GM12864 (cell line): ENCODE measurements at regions not wholly inside any gene's neighbourhood (a gene's known extent, or its start where the extent isn't known, plus 50 kb on each side); places are given as distances from the start of the nearest gene placed in this dataset.

Experiments
- DNase-seq: peaks from one replicate; pipeline ENCODE4 v3.0.0-alpha.2; 2011; ENCODE audit warnings: low read depth
- H3K4me3 ChIP-seq: 2 replicates; pipeline ENCODE4 v1.5.1; 2011; ENCODE audit warnings: mild to moderate bottlenecking, low read depth, low read length, control low read depth
- CTCF ChIP-seq: IDR thresholded peaks from 2 replicates; pipeline ENCODE4 v1.5.1; 2011; ENCODE audit warnings: low read depth, mild to moderate bottlenecking, moderate library complexity, low read length, control low read depth, inconsistent platforms; ENCODE audit errors: missing control alignments

DNA sequence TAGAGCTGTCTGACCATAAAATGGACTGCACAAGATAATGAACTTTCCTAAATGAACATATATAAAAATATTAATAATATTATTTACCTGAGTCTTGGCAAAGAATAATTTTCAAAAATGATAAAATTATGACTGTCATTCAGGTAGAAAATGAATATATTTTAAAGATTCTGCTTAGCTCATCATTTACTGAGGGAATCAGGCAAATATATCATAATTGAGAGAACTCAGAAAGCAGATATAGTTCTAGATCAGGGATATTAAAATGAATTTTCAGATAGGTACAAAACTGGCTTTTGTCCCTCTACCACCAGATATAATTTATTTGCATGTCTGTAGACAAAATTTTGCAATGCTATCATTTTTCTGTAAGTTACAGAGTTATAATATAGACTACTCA, 86.1 kb upstream of the CPM start:
- no peak overlapping the region for H3K4me3 ChIP-seq
- DNase-seq, result no peak
- TF ChIP-seq CTCF, result no peak

GRCh38 chr12:69019910-69020309, 86.9 kb upstream of the CPM start:
- no peak for TF ChIP-seq CTCF
- no peak overlapping the region for H3K4me3 ChIP-seq
- no peak for DNase-seq

DNA sequence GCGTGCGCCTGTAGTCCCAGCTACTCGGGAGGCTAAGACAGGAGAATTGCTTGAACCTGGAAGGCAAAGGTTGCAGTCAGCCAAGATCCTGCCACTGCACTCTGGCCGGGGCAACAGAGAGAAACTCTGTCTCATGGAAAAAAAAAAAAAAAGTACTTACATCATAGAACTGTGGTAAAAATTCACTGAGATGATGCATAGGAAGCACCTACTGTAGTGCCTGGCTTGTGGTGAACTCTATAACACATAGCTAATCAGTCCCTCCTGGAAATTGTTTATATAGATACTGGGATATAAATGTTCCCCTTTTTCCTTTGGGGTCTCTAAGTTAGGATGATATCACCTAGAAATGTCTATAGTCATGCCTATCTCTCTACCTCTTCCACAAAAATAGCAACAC, 89.7 kb upstream of the CPM start:
- no peak overlapping the region for H3K4me3 ChIP-seq
- TF ChIP-seq CTCF, result no peak
- no peak for DNase-seq

- no peak overlapping the region for H3K4me3 ChIP-seq
- no peak for TF ChIP-seq CTCF
- DNase-seq, result no peak
Measured at GRCh38 chr12:69023840-69024239, 90.9 kb upstream of the CPM start.

DNA sequence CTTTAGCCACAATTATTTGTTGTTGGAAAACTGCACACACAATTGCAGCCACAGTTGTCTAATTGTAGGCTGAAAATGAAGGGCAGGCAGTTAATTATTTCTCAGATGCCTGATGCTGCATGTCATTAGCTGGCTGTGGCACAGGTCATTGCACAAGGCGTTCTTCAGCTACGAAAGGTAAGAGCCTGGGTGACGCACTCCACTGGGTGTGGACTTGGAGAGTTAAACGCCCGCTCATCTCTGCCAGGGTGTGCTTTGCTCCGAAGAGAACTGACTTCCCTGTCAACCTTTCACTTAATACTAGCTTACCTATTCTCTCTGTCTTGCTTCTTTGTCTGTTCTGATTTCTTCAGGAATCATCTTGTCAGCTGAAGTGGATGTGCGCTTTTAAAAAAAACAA, 91.4 kb upstream of the CPM start:
- no peak overlapping the region for H3K4me3 ChIP-seq
- no peak for DNase-seq
- no peak for TF ChIP-seq CTCF

DNA sequence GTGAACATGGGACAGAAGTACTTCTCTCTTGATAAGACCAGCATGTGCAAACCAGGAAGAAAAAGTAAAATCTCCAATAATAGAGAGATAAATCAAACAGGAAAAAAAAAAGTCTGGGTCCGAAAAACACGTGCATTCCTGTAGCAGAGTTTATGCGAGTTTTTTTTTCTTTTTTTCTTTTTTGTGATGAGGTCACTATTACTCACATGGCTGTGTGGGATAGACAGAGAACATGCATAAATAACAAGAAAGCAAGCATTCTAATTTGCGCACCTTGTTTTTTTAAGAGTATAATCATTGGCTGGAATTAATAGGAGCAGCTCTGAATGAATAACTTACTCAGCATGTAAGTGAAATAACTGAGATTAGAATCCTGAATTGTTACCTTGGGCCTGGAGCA, 91.9 kb upstream of the CPM start:
- DNase-seq, result no peak
- H3K4me3 ChIP-seq, result no peak overlapping the region
- TF ChIP-seq CTCF, result no peak

GRCh38 chr12:69026336-69026735, 93.4 kb upstream of the CPM start:
- TF ChIP-seq CTCF, result no peak
- no peak for DNase-seq
- no peak overlapping the region for H3K4me3 ChIP-seq
